ENCODE measurements at regions not wholly inside any gene's neighbourhood (a gene's known extent, or its start where the extent isn't known, plus 50 kb on each side); places are given as distances from the start of the nearest gene placed in this dataset.

DNA sequence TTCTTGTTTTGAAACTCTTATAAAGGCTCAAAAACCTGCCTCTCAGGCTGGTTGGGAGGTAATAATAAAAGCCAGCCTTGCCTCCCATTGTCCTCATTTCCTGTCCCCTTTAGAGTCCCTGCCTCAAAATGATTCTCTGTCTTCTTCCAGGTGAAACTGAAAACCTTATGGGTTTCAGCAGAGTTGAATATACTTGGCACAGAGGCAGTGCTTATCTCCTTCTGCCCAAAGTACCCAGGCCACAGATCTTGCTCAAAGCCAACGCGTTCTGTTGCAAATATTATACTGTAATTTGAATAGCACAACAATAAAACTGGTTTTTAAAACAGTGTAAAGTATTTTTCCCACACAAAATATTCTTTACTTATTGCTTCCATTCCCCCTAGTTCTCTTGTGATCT lies 183.1 kb upstream of the GIMD1 start:
- ChIA-PET POLR2A (no interaction called here), CTCF (no interaction called here)
- H3K4me3 Mint-ChIP-seq, result no peak overlapping the region
- WGBS (ENCODE audit: insufficient coverage), result no CpG with 5 or more reads among the region's 2 CpGs
- Histone ChIP-seq H3K36me3 (replicated peaks in 1 of 2; ENCODE audit: control extremely low read depth in 1 of 2, control insufficient read depth in 1 of 2, extremely low read depth in 1 of 2, insufficient read depth in 2 of 2, low read length in 1 of 2) (no peaks in the 10 kb centered on the region), H3K27me3 (replicated peaks in 1 of 4; ENCODE audit: control extremely low read depth in 1 of 4, control insufficient read depth in 3 of 4, insufficient read depth in 4 of 4, low read length in 3 of 4) (no peaks in the 10 kb centered on the region), H3K79me2 (ENCODE audit: control insufficient read depth, insufficient read depth, low read length) (no peaks in the 10 kb centered on the region), H3K4me2 (replicated peaks; ENCODE audit: low read depth, low read length, poor library complexity, severe bottlenecking) (no peak overlapping the region), H3K4me3 (ENCODE audit: control extremely low read depth in 1 of 5, extremely low read depth in 1 of 5, insufficient read depth in 1 of 5, low read depth in 2 of 5, low read length in 4 of 5) (no peak overlapping the region), H3K9ac (ENCODE audit: low read length) (no peak overlapping the region), H3K27ac (ENCODE audit: low read length in 2 of 2) (no peak overlapping the region), H4K20me1 (ENCODE audit: control insufficient read depth, insufficient read depth, low read length, poor library complexity, severe bottlenecking) (no peaks in the 10 kb centered on the region), H3K9me3 (ENCODE audit: control extremely low read depth in 1 of 3, control insufficient read depth in 2 of 3, insufficient read depth in 1 of 3, low read length in 2 of 3) (peaks cover 0 to 5% (median 2%) of the 10 kb centered on the region in 3 donors), H3K4me1 (ENCODE audit: control insufficient read depth in 2 of 2, insufficient read depth in 2 of 2, low read length in 2 of 2) (no peaks in the 10 kb centered on the region), H2AFZ (ENCODE audit: insufficient read depth, low read depth, low read length, poor library complexity, severe bottlenecking) (no peak overlapping the region)
- H3K9me3 Mint-ChIP-seq (ENCODE audit: insufficient read depth), result no peaks in the 10 kb centered on the region
- no peak for DNase-seq
- TF ChIP-seq EZH2 (IDR thresholded peaks at IDR 0.05; ENCODE audit: borderline replicate concordance, insufficient read depth, low read depth, low read length, poor library complexity, severe bottlenecking) (no peak), CTCF (IDR thresholded peaks at IDR 0.05) (no peak)
- H3K4me1 Mint-ChIP-seq, result no peaks in the 10 kb centered on the region
- no peak for ATAC-seq (ENCODE audit: low read depth)
- intact Hi-C loops (cut with micrococcal nuclease), result no loop called here
- no peaks in the 10 kb centered on the region for H3K27me3 Mint-ChIP-seq
- H3K27ac Mint-ChIP-seq, result no peak overlapping the region

DNA sequence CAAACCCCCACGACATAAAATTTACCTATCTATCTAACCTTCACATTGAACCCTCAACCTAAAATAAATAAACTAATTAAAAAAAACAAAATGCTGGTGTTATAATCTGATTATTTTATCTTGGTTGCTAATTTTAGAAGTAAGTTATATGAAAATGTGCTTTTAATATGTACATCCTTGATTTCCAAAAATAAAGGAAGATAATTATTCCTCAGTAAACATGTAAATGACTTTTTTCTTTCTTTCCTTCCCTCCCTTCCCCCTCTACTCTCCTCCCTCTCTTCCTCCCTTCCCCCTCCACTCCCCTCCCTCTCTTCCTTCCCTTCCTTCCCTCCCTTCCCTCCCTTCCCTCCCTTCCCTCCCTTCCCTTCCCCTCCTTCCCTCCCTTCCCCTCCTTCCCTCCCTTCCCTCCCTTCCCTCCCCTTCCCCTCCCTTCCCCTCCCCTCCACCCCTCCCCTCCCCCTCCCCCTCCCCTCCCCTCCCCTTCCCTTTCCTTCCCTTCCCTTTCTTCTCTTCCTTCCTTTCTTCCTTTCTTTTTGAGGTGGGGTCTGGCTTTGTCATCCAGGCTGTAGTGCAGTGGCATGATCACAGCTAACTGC lies 180.0 kb upstream of the GIMD1 start:
- H3K4me1 Mint-ChIP-seq, result no peaks in the 10 kb centered on the region
- Histone ChIP-seq H3K9ac (ENCODE audit: low read length) (no peak overlapping the region), H3K4me1 (ENCODE audit: control insufficient read depth in 2 of 2, insufficient read depth in 2 of 2, low read length in 2 of 2) (no peaks in the 10 kb centered on the region), H3K27me3 (replicated peaks in 1 of 4; ENCODE audit: control extremely low read depth in 1 of 4, control insufficient read depth in 3 of 4, insufficient read depth in 4 of 4, low read length in 3 of 4) (no peaks in the 10 kb centered on the region), H4K20me1 (ENCODE audit: control insufficient read depth, insufficient read depth, low read length, poor library complexity, severe bottlenecking) (no peaks in the 10 kb centered on the region), H3K4me3 (ENCODE audit: control extremely low read depth in 1 of 5, extremely low read depth in 1 of 5, insufficient read depth in 1 of 5, low read depth in 2 of 5, low read length in 4 of 5) (no peak overlapping the region), H3K79me2 (ENCODE audit: control insufficient read depth, insufficient read depth, low read length) (no peaks in the 10 kb centered on the region), H3K9me3 (ENCODE audit: control extremely low read depth in 1 of 3, control insufficient read depth in 2 of 3, insufficient read depth in 1 of 3, low read length in 2 of 3) (peaks cover 0 to 5% (median 2%) of the 10 kb centered on the region in 3 donors), H3K36me3 (replicated peaks in 1 of 2; ENCODE audit: control extremely low read depth in 1 of 2, control insufficient read depth in 1 of 2, extremely low read depth in 1 of 2, insufficient read depth in 2 of 2, low read length in 1 of 2) (no peaks in the 10 kb centered on the region), H2AFZ (ENCODE audit: insufficient read depth, low read depth, low read length, poor library complexity, severe bottlenecking) (no peak overlapping the region), H3K27ac (ENCODE audit: low read length in 2 of 2) (no peak overlapping the region), H3K4me2 (replicated peaks; ENCODE audit: low read depth, low read length, poor library complexity, severe bottlenecking) (no peak overlapping the region)
- POLR2A ChIA-PET, result no interaction called here
- no peak for TF ChIP-seq EZH2 (IDR thresholded peaks at IDR 0.05; ENCODE audit: borderline replicate concordance, insufficient read depth, low read depth, low read length, poor library complexity, severe bottlenecking)
- no peak for TF ChIP-seq CTCF (IDR thresholded peaks at IDR 0.05)
- no peak overlapping the region for H3K27ac Mint-ChIP-seq
- H3K4me3 Mint-ChIP-seq, result no peak overlapping the region
- intact Hi-C loops (cut with micrococcal nuclease), result no loop called here
- H3K27me3 Mint-ChIP-seq, result no peaks in the 10 kb centered on the region
- DNase-seq, result no peak
- CTCF ChIA-PET, result no interaction called here
- WGBS (ENCODE audit: insufficient coverage), result no CpG with 5 or more reads among the region's 1 CpG
- no peaks in the 10 kb centered on the region for H3K9me3 Mint-ChIP-seq (ENCODE audit: insufficient read depth)
- no peak for ATAC-seq (ENCODE audit: low read depth)

All from B cell (primary cell).